Activated CD4-positive, alpha-beta T cell treated with anti-CD3 and anti-CD28 coated beads, Interleukin-2, Interleukin-6, amounts not matched to agents 100 ng/mL and 50 ng/mL, durations not matched to agents 16 hours and 8 hours (primary cell): ENCODE measurements at regions not wholly inside any gene's neighbourhood (a gene's known extent, or its start where the extent isn't known, plus 50 kb on each side); places are given as distances from the start of the nearest gene placed in this dataset.

Source experiments
- DNase-seq: peaks from one replicate; pipeline ENCODE4 v3.0.0-alpha.2; 2020

GRCh38 chr7:114860206-114860605 lies 61.7 kb upstream of the MDFIC start:
- no peak for DNase-seq

GRCh38 chr7:114862406-114862805 lies 59.5 kb upstream of the MDFIC start:
- no peak for DNase-seq

GRCh38 chr7:114864278-114864677 lies 57.6 kb upstream of the MDFIC start:
- no peak for DNase-seq

- peak; percentile 54 for DNase-seq
These were observed 56.3 kb upstream of the MDFIC start for GRCh38 chr7:114865564-114865963.
